UCSD-AML1 (cell line): ENCODE measurements at regions not wholly inside any gene's neighbourhood (a gene's known extent, or its start where the extent isn't known, plus 50 kb on each side); places are given as distances from the start of the nearest gene placed in this dataset.

ENCODE experiments used
- DNase-seq: peaks from one replicate; lab custom pipeline; 2025; ENCODE audit not compliant: unreplicated experiment; lab: John Stamatoyannopoulos, UW

GRCh38 chr5:123808461-123809380, 296.7 kb downstream of the CSNK1G3 start:
- no peak for DNase-seq

- DNase-seq = no peak
Observed at GRCh38 chr5:123807177-123807945, 295.4 kb downstream of the CSNK1G3 start.

DNA sequence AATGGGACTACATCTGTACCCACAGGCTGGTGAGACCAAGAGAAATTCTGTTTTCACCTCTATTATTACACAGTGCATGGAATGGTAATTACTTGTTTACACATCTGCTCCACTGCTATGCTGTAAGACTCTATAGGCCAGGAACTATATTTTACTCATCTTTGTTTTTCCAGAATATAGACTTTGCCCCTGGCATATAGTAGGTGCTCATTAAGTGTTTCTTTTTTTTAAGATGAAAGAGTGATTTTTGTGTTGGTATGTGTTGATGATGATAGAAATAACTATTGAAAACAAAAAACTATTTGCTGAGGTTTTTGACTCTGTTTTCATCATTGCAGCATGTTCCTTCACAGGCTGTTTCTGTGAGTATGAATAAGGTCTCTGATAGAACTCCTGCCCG, 294.7 kb downstream of the CSNK1G3 start:
- DNase-seq = no peak

DNA sequence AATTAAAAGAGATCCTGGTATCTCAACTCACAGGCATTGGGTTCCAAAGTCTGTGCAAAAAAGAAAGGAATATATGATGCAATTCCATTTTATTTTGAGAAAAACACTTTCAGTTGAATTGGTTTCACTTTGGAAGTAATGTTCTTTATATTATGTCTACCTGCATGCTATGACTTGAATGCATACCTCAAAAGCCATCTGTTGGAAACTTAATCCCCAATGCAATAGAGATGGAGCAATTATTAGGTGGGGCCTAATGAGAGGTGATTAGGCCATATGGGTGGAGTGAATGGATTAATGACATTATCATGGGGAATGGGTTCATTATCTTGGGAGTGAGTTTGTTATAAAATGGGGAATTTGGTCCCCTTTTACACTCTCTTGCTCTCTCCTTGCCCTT, 293.3 kb downstream of the CSNK1G3 start:
- DNase-seq = no peak

GRCh38 chr5:123803359-123803758, 291.4 kb downstream of the CSNK1G3 start:
- DNase-seq = no peak

DNA sequence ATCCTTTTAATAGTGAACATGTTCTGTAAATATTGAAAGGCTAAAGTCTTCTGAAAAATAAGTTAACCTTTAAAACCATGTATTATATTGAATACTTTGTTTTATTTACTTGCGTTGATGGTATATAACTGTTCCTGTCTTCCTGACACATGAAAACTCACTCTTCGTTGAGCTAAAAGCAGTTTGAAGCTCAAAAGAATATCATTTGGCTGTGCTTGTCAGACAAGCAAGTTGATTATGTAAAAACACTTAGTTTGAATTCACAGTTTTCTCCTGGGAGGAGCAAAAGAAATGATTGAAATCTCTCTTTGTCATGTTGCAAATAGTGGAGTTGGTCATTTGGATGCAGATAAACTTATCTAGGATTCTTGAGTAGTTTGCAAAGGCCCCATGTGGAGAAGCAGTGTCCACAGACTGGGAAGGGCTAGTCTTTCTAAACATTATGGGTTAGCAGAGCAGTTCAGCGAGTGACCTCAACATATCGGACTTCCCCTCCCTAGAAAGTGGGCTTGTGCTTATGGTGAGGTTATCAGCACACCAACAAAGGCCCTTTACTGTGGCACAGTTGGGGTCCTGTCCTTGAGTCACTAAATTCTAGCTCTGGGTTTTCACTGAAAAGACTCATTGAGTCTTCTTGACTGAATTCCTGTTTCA, 290.4 kb downstream of the CSNK1G3 start:
- no peak for DNase-seq

DNA sequence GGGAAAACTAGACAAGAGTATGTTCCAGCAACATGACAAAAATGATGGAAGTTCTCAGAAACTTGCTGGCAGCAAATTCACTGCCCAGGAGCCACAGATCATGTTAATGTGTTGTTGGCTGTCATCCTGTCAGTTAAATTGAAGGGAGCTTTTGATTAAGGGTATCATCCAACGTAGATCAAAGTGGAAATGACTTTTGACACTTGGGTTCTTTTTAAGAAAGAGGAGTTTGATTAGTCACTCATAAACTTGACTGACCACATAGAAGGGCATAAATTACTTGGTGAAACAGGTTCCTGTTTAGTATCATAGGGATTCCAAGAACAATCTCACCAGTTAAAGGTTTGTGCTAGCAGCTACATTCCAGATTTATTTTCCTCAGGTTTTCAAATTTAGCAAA, 288.7 kb downstream of the CSNK1G3 start:
- no peak for DNase-seq

- no peak for DNase-seq
Observed at GRCh38 chr5:123795688-123796087, 283.7 kb downstream of the CSNK1G3 start.

DNA sequence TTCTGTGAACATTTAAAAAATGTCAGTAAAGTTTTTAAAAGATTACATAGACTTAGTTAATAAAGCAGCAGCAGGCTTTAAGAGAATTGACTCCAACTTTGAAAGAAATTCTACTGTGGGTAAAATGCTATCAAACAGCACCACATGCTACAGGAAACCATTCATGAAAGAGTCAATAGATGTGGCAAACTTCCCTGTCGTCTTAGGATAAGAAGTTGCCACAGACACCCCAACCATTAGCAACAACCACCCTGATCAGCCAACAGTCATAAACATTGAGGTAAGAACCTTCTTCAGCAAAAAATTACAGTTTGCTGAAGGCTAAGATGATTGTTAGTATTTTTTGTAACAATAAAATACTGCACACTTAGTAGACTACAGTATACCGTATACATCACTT, 278.2 kb downstream of the CSNK1G3 start:
- no peak for DNase-seq

GRCh38 chr5:123787635-123788034, 275.7 kb downstream of the CSNK1G3 start:
- no peak for DNase-seq

DNA sequence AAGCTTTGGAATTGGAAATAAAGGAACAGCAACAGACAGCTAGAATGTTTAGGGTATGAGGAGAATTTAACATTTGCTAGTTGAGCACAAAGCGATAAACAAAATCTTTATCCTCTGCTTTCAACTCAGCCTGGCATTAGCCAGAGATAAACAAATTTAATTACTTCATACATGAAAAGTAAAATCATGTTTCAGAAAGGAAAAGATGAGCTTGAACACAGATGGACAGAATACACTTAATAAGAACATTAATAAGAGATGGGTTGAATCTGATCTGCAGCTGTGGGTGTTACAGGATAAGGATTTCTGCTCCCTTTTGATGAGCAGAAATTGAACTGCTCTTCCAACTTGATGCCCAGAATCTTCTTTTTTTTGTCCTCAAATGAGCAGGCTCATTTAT, 275.2 kb downstream of the CSNK1G3 start:
- no peak for DNase-seq

DNA sequence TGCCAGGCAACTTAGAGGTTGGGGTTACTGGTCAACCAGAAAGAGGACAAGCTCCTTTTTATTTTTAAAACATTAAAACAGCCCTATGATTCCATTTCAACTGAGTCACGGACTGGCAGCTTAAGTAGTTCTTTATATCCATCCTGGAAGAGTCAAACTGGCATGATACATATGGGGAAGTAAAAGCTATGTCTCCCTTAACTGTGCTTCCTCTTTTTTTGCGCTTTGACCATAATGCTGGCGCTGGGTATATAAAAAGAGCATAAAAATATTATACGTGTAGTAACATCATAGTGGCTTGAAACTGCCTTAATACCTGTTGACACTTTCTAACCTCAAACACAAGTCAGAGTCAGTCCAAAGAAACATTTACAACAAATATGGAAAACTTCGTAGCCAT, 274.4 kb downstream of the CSNK1G3 start:
- DNase-seq = no peak

- no peak for DNase-seq
Observed at GRCh38 chr5:123785162-123786071, 273.4 kb downstream of the CSNK1G3 start.

DNA sequence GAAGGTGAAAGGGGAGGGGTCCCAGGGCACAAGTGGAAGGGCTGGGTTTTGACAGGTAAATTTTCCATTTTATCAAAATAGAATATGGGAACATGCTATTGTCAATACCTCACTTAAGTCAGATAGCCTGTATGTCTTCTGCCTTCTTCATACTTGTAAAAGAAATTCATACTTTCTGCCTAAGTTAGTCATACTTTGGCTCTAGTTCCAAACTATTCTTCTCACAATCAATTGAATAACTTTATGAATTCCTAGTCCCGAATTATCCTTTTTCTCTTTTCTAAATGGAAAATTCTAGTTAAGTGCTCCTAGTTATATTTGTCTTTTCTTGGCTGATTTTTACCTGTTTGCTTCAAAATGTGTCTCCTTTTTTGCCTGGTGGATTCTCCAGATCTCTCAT, 271.4 kb downstream of the CSNK1G3 start:
- no peak for DNase-seq

GRCh38 chr5:123778641-123779040, 266.7 kb downstream of the CSNK1G3 start:
- DNase-seq = no peak

GRCh38 chr5:123776761-123777160, 264.8 kb downstream of the CSNK1G3 start:
- DNase-seq = no peak

DNA sequence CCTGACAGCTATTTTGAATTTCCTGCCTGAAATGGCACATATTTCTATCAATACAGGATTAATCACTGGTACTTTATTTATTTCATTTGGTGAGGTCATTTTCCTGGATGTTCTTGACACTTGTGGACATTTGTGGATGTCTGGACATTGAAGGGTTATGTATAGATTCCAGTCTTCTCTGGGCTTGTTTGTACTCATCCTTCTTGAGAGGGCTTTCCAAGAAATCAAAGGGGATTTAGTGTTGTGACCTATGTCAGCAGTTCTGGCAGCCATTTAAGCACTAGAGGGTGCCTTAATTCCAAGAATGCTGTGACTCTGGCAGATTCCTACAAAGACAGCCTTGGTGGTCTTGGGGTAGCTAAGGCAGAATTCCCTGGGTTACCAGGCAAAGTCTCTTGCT, 259.7 kb downstream of the CSNK1G3 start:
- no peak for DNase-seq

DNA sequence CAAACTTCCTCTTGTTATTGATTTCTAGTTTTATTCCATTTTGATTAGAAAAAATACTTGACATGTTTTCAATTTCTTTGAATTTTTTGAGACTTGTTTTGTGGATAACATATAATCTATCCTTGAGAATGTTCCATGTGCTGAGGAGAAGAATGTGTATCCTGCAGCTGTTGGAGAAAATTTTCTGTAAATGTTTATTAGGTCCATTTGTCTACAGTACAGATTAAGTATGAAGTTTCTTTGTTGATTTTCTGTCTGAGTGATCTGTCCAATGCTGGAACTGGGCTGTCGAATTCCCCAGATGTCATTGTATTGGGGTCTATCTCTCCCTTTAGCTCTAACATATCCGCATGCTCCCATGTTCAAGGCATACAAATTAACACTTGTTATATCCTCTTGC, 251.2 kb downstream of the CSNK1G3 start:
- DNase-seq = no peak

- no peak for DNase-seq
Observed at GRCh38 chr5:123756816-123757215, 244.8 kb downstream of the CSNK1G3 start.

DNA sequence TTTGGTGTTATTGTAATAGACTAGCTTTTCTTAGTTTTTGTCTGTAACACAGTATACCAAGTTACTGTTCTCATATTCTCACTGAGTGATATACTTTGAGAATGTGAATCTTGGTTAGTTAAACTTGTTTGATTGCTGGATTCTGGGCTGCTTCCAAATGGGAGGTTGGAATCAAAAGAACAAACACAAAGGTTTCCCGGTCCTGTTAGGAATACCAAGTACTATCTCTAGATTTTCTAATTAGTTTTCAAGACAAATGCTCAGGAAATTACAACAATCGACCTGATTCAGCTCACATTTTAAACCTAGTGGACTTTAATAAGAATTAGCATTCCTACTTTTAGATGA, 244.3 kb downstream of the CSNK1G3 start:
- no peak for DNase-seq
